Tibial nerve (tissue), 4 donors: ENCODE measurements at regions not wholly inside any gene's neighbourhood (a gene's known extent, or its start where the extent isn't known, plus 50 kb on each side); places are given as distances from the start of the nearest gene placed in this dataset.

Experiments used
- CTCF ChIP-seq, 5 experiments: fragments of 200-600 bp in 3 of 5; fragments of 450-650 bp in 2 of 5; sonication (generic) in 3 of 5; IDR thresholded peaks; one replicate each; pipeline ENCODE4 v1.5.1; 2016 to 2019; ENCODE audit warnings: antibody characterized with exemption in 5 of 5, mild to moderate bottlenecking in 3 of 5, moderate library complexity in 2 of 5
- EP300 ChIP-seq, 2 donors: sonication (generic); formaldehyde crosslinking; IDR thresholded peaks; one replicate each; pipeline ENCODE4 v1.6.1; 2017; ENCODE audit warnings: antibody characterized with exemption in 2 of 2, mild to moderate bottlenecking in 1 of 2

DNA sequence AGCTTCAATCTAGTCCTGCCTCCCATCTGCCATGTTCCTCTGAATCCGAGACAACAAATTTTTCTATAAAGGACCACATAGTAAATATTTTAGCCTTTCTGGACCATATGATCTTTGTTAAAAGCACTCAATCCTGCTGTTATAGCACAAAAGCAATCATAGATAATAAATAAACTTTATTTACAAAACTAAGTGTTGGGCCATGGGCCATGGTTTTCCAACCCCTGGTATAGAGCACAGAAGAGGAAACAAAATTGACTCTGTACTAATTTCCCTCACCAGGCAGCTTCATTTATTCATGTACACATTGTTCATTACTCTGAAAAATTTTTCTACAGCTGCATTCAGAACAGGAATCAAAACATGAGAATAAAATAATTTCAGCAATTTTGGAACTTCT is 288.9 kb downstream of the AGTPBP1 start:
- TF ChIP-seq EP300 (IDR thresholded peaks at IDR 0.05) (no peak), CTCF (IDR thresholded peaks at IDR 0.05) (no peak)
